WERI-Rb-1 (cell line): ENCODE measurements at regions not wholly inside any gene's neighbourhood (a gene's known extent, or its start where the extent isn't known, plus 50 kb on each side); places are given as distances from the start of the nearest gene placed in this dataset.

Source experiments
- DNase-seq: peaks from one replicate; pipeline ENCODE4 v3.0.0-alpha.2; 2020
- H3K27ac ChIP-seq: fragments of 250-450 bp; sonication (Bioruptor Pico); 2 replicates; pipeline ENCODE4 v1.5.1; 2020; ENCODE audit warnings: mild to moderate bottlenecking, moderate library complexity
- H3K27me3 ChIP-seq: fragments of 250-450 bp; sonication (Bioruptor Pico); 2 replicates; pipeline ENCODE4 v1.5.1; 2021; ENCODE audit warnings: mild to moderate bottlenecking, low read depth, moderate library complexity; ENCODE audit not compliant: insufficient read depth, severe bottlenecking
- H3K36me3 ChIP-seq: fragments of 250-450 bp; sonication (Bioruptor Pico); 2 replicates; pipeline ENCODE4 v1.5.1; 2020; ENCODE audit warnings: mild to moderate bottlenecking, moderate library complexity
- H3K4me3 ChIP-seq: 2 replicates; pipeline ENCODE4 v1.5.1; 2011; ENCODE audit warnings: low read depth, mild to moderate bottlenecking, control low read depth, low read length
- H3K9me3 ChIP-seq: fragments of 250-450 bp; sonication (Bioruptor Pico); 2 replicates; pipeline ENCODE4 v1.5.1; 2021; ENCODE audit warnings: mild to moderate bottlenecking, moderate library complexity; ENCODE audit not compliant: severe bottlenecking
- TF ChIP-seq, protein P1 (sequence below): IDR thresholded peaks from 2 replicates; pipeline ENCODE4 v1.5.1; 2011; ENCODE audit warnings: low read depth, mild to moderate bottlenecking, control low read depth, inconsistent platforms, low read length

DNA sequence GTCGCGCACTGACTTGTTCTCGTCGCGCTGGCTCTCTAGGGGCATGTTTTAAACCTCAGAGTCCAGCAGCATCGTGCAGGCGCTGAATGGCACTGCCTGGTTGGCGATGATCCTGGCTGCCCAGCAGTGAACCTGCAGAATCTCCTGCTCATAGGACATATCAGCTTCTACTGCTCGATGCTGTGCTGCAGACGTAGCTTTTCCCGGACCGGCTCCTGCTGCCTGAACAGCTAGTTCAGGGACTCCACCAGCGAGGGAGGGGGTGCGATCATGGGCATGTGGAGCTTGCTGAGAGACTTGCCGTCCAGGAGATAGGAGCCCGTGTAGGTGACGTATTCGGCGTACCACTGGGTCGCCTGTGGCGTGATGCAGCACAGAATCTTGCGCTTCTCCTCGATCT, 890.0 kb upstream of the LRRTM1 start:
- DNase-seq = no peak
- Histone ChIP-seq H3K27me3 (no peaks in the 10 kb centered on the region), H3K4me3 (no peak overlapping the region), H3K27ac (no peak overlapping the region), H3K9me3 (no peaks in the 10 kb centered on the region), H3K36me3 (no peaks in the 10 kb centered on the region)
- TF ChIP-seq, protein P1, sequence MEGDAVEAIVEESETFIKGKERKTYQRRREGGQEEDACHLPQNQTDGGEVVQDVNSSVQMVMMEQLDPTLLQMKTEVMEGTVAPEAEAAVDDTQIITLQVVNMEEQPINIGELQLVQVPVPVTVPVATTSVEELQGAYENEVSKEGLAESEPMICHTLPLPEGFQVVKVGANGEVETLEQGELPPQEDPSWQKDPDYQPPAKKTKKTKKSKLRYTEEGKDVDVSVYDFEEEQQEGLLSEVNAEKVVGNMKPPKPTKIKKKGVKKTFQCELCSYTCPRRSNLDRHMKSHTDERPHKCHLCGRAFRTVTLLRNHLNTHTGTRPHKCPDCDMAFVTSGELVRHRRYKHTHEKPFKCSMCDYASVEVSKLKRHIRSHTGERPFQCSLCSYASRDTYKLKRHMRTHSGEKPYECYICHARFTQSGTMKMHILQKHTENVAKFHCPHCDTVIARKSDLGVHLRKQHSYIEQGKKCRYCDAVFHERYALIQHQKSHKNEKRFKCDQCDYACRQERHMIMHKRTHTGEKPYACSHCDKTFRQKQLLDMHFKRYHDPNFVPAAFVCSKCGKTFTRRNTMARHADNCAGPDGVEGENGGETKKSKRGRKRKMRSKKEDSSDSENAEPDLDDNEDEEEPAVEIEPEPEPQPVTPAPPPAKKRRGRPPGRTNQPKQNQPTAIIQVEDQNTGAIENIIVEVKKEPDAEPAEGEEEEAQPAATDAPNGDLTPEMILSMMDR = no peak

DNA sequence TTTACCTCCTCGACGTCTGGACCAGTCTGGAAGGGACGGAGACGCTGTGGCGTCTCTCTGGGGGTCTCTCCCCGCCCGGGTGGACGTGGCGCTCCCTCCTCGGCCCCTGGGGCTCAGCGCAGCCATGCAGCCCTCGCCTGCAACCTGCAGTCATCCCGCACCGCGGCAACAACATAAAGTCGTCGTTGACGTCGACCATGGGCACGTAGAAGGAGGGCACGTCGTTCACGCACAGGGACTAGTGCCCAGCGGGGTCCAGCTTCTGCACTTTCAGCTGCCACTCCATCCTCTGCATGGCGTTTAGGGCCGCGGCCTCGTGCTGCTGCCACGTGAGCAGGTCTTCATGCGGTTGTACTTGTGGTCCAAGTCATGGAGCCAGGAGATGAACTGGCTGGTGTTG, 889.6 kb upstream of the LRRTM1 start:
- TF ChIP-seq, protein P1 = no peak

DNA sequence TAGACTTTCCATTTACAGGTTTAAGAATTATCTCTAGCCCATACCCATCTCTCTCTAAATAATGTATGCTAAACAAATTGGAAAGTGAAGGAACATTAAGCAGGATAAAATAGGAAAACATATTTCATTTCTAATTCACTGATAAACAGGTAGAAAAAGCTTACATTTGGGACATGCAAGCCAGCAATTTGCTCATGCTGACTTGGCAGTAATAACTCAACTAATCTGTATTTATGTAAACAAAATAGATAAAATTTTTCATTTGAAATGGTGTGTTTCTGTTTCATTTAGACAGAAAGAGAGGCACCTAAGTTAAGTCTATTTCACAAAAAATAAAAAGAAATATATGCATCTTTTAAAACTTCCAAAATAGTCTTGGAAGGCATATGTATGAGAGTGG, 877.3 kb upstream of the LRRTM1 start:
- TF ChIP-seq, protein P1 = no peak
- Histone ChIP-seq H3K27me3 (no peaks in the 10 kb centered on the region), H3K27ac (no peak overlapping the region), H3K4me3 (no peak overlapping the region), H3K9me3 (no peaks in the 10 kb centered on the region), H3K36me3 (no peaks in the 10 kb centered on the region)
- no peak for DNase-seq

More for the DNA sequence above, 889.6 kb upstream of the LRRTM1 start:
- H3K4me3 ChIP-seq = no peak overlapping the region
- no peaks in the 10 kb centered on the region for H3K36me3 ChIP-seq
- DNase-seq = no peak
- no peaks in the 10 kb centered on the region for H3K27me3 ChIP-seq
- H3K27ac ChIP-seq = no peak overlapping the region
- H3K9me3 ChIP-seq = no peaks in the 10 kb centered on the region

DNA sequence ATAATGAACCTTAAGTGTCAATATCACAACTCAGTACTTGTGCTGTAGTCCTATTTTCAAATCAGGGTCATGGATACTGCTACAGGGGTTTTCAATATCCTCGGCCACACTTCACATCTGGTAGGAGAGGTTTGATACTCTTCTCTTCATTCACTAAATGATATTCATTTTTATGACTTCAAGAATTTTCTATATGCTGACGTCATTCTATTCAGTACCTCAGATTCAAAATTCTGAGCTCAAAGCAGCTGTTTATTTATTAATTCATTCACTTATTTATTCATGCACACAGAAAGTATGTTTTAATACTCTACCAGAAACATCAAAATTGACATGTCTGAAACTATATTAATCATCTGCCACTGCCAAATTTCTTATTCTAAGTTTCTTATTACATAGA, 866.9 kb upstream of the LRRTM1 start:
- no peak overlapping the region for H3K27ac ChIP-seq
- TF ChIP-seq, protein P1 = no peak
- H3K4me3 ChIP-seq = no peak overlapping the region
- H3K36me3 ChIP-seq = no peaks in the 10 kb centered on the region
- no peak for DNase-seq
- H3K27me3 ChIP-seq = no peaks in the 10 kb centered on the region
- H3K9me3 ChIP-seq = no peaks in the 10 kb centered on the region

DNA sequence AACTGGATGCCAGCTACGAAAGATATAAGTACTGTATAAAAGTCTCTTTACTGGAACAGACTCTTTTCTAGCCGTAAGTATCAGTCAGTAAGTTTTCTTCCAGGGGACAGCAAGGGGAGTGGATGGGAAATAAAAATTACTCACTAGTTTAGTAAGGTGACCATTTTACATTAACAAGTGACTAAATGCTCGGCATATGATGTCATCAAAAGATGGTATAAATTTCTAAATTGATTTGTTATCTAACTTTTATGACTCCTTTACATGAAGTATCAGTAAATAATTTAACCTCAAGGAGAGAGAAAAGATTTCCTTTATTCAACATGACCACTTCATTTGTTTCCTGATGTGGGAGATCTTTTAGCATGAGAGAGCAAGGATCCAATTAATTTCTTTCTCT, 859.0 kb upstream of the LRRTM1 start:
- H3K36me3 ChIP-seq = no peaks in the 10 kb centered on the region
- H3K4me3 ChIP-seq = no peak overlapping the region
- H3K27ac ChIP-seq = no peak overlapping the region
- no peak for DNase-seq
- no peaks in the 10 kb centered on the region for H3K27me3 ChIP-seq
- H3K9me3 ChIP-seq = no peaks in the 10 kb centered on the region
- TF ChIP-seq, protein P1 = no peak

DNA sequence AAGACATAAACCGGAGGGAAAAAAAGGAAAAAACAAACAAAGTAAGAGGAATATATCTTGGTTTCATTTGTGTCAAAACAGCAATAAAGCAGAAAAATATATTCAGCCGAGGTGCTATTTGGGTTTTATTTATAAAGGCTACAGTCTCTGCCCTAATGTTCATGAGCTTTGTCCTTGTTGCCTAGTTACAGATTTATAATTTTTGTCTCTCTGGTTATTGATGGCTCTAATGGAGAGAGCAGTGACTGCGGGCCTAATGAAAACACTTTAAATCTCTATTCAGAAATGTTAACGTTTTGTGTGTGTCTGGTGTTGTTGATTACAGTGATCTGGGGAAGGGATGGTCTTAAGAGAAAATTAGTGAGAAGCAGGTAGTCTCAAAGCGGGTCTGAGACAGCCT, 854.0 kb upstream of the LRRTM1 start:
- Histone ChIP-seq H3K4me3 (no peak overlapping the region), H3K27ac (no peak overlapping the region), H3K9me3 (no peaks in the 10 kb centered on the region), H3K27me3 (no peaks in the 10 kb centered on the region), H3K36me3 (no peaks in the 10 kb centered on the region)
- TF ChIP-seq, protein P1 = no peak
- no peak for DNase-seq
